ENCODE measurements at regions not wholly inside any gene's neighbourhood (a gene's known extent, or its start where the extent isn't known, plus 50 kb on each side); places are given as distances from the start of the nearest gene placed in this dataset.
A peak's percentile ranks its signal among the peaks of the same experiment; 100 is the strongest.

DNA sequence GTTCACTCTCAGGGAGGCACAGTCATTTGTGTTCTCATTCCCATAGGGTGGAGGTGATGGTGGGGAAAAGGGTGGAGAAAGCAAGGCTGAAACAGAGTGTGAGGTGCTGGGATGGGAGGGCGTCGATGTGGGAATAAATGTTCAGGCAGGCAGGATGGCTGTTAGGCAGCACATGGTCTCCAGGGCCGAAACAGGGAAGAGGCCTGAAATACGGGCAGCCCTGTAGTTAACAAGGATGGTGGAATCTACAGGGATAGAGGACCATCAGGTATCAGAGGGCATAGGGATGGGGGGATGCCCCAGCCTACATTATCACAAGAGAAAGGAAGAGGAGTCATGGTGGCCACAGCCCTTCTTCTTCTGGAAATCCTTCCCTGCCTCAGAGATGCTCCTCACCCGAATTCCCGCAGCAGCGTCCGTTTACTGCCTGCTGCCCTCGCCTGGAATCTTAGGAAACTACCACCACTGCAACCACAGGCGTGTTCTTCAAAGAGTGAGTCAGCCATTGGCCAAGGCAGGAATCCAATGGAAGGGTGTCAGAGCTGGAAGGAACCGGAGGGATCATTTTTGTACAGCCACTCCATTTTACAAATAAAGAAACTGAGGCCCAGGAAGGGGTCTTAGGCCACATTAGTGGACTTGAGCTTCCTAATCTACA is 49.7 kb upstream of the POMGNT2 start:
- peak; percentile 32 for DNase-seq (ENCODE audit: low spot score, unreplicated experiment)

More for the DNA sequence above, 49.7 kb upstream of the POMGNT2 start:
- Mint-ChIP-seq H3K9me3 (ENCODE audit: low read depth) (no peaks in the 10 kb centered on the region), H3K4me3 (ENCODE audit: low read depth) (no peak overlapping the region), H3K4me1 (ENCODE audit: low read depth) (no peaks in the 10 kb centered on the region), H3K27me3 (peaks cover 43% of the 10 kb centered on the region), H3K36me3 (ENCODE audit: insufficient read depth) (no peaks in the 10 kb centered on the region), H3K27ac (no peak overlapping the region)
- TF ChIP-seq CTCF (IDR thresholded peaks at IDR 0.05; ENCODE audit: unreplicated experiment) = peak; percentile 67
